GM18517 (cell line): ENCODE measurements at regions not wholly inside any gene's neighbourhood (a gene's known extent, or its start where the extent isn't known, plus 50 kb on each side); places are given as distances from the start of the nearest gene placed in this dataset.

Experiments
- ATAC-seq: cut with Tn5 transposase; IDR thresholded peaks from one replicate; pipeline ENCODE4 v1.9.1; 2021; ENCODE audit warnings: mild to moderate bottlenecking, moderate library complexity; ENCODE audit not compliant: unreplicated experiment

DNA sequence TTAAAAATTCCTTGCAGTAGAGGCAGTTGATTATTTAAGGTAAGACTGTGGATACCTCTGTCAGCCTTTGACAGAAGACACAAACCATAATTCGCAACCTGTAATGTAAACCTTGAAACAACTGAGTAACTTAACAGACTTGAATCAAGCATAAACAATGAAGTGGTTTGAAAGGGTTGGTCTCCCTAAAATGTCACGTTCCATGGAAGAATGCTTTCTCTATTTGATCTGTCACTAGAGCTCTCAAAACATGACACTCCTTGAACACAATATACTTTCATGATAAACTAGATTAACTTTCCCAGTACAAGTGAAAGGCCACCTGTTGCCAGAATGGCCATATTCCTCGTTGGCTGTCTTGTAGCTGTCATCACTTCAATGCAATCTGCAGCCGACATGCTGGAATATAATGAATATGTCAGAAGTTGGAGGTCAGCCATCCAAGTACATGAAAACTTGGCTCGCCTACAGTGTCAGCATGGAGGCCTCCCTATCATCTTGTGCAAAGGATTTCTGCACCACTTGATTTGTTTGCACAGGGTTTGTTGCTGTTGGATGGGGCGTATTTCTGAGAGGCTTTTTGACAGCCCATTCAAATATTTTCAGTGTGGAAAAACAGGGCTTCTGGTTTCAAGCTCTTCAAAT, 228.0 kb downstream of the TLE4 start:
- no peak for ATAC-seq

DNA sequence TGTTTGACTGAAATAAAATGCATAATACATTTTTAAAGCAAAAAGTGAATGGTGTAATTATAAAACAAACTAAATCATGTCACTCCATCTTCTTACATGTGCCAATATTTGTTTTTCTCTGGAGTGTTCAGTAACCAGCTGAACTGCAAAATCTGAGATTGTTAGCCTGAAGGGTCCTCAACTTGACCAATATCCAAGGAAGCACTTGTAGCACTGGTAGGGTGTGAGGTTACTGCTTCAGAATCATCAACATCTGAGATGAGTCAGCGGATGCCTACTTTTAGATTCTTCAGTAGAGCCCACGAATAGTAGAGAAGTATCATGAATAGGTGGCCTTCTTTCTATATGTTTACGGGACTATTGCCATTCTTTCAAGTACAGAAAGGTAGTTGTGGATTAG, 226.7 kb downstream of the TLE4 start:
- no peak for ATAC-seq

DNA sequence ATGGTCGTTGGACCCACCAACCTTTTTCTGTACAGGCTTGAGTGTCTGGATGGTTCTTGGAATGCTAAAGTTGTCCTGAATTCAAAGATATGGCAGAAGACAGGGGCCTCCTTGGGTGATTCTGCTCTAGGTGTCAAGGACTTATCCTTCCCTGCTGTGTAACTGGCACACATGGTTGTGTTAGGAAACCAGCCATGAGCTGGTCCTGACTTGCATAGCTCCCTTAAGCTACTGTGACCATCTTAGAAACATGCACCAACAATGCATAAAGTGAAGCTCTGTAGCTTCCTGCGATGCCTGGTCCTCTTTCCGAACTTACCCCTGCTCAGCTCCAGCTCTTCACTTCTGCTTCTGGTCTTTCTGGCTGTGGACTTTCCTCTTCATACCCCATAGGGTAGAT, 224.6 kb downstream of the TLE4 start:
- ATAC-seq, result no peak

DNA sequence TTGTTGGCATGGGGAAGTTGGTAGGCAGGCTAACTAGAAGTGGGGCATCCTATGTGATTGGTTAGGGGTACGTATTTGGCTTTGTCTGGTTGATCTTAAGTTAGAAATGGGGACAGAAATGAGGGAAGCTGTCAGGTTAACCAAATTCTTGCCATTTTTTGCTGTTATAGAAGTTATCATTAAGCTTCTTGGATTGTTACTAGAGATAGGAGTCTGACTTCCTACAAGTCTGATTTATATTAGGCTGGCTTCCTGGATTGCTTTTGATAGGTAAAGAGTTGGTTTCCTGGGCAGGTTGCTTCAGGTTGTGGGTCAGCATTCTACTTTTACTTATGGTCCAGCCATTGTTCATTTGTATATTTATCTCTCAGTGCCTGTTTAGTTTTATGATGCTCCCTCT, 216.9 kb downstream of the TLE4 start:
- no peak for ATAC-seq

DNA sequence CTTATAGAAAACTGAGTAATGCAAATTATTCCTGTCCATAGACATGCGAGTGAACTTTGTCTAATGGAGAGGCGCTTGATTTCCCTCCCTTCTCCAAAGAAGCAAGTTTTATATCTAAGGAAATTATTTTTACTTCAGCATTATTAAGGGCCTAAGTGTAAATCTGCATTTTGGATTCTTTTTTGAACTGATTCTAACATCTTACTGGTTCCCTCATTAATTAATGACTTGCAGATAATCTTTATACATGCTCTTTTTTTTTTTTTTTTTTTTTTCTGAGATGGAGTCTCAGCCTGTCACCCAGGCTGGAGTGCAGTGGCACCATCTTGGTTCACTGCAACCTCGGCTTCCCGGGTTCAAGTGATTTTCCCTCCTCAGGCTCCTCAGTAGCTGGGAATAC, 209.5 kb downstream of the TLE4 start:
- ATAC-seq, result no peak

DNA sequence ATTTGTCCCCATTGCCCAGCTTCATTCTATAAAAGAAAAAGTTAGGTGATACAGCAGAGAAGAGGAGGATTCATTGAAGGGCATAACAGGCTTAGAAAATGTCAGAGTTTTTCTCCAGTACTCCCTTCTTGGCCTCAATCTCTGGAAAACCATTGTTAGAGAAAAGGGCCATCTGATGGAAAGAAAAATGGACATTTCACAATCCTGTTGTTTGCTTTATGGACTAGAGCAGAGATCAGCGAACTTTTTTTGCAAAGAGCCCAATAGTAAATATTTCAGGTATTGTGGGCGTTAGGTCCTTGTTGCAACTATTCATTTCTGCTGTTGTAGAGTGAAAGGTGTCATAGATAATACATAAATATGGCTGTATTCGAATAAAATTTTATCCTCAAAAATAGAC, 208.8 kb downstream of the TLE4 start:
- no peak for ATAC-seq

DNA sequence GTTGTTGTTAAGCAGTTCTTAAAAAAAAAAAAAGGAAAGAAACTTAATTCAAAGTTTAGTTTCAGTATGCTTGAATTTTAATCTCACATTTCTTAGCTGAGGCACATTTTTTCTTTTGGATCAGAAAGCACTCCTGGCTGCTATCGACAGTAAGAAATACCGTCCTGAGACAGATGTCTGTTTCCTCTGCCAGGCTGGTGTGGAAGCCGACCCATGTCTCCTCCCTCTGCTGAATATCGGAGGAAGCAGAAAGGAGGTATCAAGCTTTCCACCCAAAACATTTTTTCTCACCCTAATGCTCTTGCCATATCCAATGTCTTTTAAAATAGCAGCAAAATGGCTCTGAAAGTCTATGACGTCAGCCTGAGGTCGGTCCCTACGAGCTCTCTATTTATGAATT, 208.1 kb downstream of the TLE4 start:
- no peak for ATAC-seq

DNA sequence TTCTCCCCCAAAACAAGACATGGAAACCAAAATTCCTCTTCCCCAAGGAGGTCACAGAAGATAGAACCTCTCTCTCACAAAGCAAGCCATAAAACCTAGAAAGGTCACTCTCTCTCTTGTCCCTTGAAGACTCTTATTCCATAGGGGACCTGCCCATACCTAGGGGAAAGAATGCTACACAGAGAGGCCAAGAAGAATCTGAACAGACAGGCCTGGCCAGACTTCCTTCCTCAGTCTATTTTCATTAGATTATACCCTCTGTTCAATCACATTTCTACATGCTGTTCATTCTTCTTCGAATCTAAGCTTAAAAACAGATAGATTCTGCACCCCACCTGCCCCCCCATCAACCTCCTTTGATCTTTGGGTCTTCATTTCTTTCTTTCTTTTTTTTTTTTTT, 206.8 kb downstream of the TLE4 start:
- ATAC-seq, result no peak

DNA sequence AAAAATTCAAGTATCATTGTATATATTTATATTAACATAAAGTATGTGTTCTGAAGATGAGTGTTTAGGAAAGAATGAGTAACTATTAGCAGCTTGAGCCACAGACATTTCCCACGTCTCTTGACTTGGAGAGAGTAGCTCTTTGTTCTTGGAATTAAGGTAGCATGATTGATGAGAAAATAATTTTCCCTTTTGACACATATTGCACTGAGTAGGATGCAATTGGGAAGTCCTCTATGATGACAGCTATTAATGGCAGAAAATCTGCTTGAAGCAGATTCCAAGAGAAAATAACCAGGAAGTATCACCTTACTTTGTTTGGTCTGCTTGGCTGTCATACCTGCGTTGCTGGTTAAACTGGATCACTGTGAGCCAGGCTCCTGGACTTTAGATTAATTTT, 204.8 kb downstream of the TLE4 start:
- no peak for ATAC-seq
